Fibroblast of mammary gland (primary cell): ENCODE measurements at regions not wholly inside any gene's neighbourhood (a gene's known extent, or its start where the extent isn't known, plus 50 kb on each side); places are given as distances from the start of the nearest gene placed in this dataset.

Experiments
- DNase-seq: peaks from one replicate; pipeline ENCODE4 v3.0.0-alpha.2; 2010; ENCODE audit warnings: low read depth
- H3K4me3 ChIP-seq: 2 replicates; pipeline ENCODE4 v1.5.1; 2011; ENCODE audit warnings: low read depth, mild to moderate bottlenecking, low read length, moderate library complexity; ENCODE audit not compliant: control insufficient read depth
- CTCF ChIP-seq: conservative IDR thresholded peaks from 2 replicates; pipeline ENCODE4 v1.5.1; 2011; ENCODE audit warnings: low read depth, low read length, inconsistent platforms; ENCODE audit not compliant: control insufficient read depth, insufficient read depth

- H3K4me3 ChIP-seq, result no peak overlapping the region
- TF ChIP-seq CTCF, result no peak
- no peak for DNase-seq
Measured at GRCh38 chr5:86523718-86524117, 94.0 kb upstream of the COX7C start.

GRCh38 chr5:86525622-86526021, 92.1 kb upstream of the COX7C start:
- no peak for TF ChIP-seq CTCF
- no peak overlapping the region for H3K4me3 ChIP-seq
- no peak for DNase-seq

GRCh38 chr5:86526811-86527348, 90.9 kb upstream of the COX7C start:
- H3K4me3 ChIP-seq, result no peak overlapping the region
- TF ChIP-seq CTCF, result no peak

GRCh38 chr5:86532429-86532828, 85.3 kb upstream of the COX7C start:
- DNase-seq, result no peak
- TF ChIP-seq CTCF, result no peak
- H3K4me3 ChIP-seq, result no peak overlapping the region

More at GRCh38 chr5:86526811-86527348, 90.9 kb upstream of the COX7C start:
- no peak for DNase-seq

- no peak for DNase-seq
- TF ChIP-seq CTCF, result no peak
- H3K4me3 ChIP-seq, result no peak overlapping the region
Measured at GRCh38 chr5:86536396-86536795, 81.3 kb upstream of the COX7C start.

GRCh38 chr5:86542532-86542931, 75.2 kb upstream of the COX7C start:
- TF ChIP-seq CTCF, result no peak
- no peak for DNase-seq
- H3K4me3 ChIP-seq, result no peak overlapping the region

GRCh38 chr5:86546044-86546443, 71.7 kb upstream of the COX7C start:
- H3K4me3 ChIP-seq, result no peak overlapping the region
- no peak for DNase-seq
- no peak for TF ChIP-seq CTCF
